ENCODE measurements at regions not wholly inside any gene's neighbourhood (a gene's known extent, or its start where the extent isn't known, plus 50 kb on each side); places are given as distances from the start of the nearest gene placed in this dataset.

DNA sequence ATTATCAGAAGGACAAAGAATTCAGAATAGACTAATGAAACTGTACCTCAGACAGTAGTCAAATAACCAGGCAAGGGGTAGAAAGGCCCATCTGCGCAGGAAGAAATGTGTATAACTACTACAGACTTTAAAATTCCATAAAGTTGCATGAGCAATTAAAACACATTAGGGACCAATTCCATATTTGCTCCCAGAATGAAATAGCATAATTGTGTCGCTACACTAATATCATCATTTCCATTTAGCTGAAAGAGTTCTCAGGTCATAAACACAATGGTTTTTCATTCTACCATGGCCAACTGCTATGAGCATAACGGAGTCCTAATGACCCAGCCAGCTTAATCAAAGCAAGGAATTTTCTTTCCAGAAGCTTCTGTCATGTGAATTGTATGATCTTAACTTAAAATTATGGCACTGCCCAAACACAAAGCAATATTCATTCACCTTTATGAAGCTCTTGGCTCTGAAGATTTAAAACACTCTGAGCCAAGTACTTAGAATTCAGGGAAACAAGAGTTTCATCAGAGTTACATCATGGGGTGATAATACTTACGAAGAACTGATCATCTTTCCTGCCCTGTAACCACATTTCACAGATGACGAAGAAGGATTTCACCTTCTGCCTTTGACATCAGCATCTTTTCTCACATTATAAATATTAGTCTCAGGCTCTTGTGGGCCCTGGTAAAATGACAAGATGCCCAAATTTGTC lies 98.1 kb upstream of the DOCK1 start:
- H3K27ac ChIP-seq: no peak overlapping the region
- TF ChIP-seq ZFX (IDR thresholded peaks at IDR 0.05; ENCODE audit: borderline replicate concordance): no peak
- TF ChIP-seq, protein P1, sequence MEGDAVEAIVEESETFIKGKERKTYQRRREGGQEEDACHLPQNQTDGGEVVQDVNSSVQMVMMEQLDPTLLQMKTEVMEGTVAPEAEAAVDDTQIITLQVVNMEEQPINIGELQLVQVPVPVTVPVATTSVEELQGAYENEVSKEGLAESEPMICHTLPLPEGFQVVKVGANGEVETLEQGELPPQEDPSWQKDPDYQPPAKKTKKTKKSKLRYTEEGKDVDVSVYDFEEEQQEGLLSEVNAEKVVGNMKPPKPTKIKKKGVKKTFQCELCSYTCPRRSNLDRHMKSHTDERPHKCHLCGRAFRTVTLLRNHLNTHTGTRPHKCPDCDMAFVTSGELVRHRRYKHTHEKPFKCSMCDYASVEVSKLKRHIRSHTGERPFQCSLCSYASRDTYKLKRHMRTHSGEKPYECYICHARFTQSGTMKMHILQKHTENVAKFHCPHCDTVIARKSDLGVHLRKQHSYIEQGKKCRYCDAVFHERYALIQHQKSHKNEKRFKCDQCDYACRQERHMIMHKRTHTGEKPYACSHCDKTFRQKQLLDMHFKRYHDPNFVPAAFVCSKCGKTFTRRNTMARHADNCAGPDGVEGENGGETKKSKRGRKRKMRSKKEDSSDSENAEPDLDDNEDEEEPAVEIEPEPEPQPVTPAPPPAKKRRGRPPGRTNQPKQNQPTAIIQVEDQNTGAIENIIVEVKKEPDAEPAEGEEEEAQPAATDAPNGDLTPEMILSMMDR (IDR thresholded peaks at IDR 0.05): no peak

DNA sequence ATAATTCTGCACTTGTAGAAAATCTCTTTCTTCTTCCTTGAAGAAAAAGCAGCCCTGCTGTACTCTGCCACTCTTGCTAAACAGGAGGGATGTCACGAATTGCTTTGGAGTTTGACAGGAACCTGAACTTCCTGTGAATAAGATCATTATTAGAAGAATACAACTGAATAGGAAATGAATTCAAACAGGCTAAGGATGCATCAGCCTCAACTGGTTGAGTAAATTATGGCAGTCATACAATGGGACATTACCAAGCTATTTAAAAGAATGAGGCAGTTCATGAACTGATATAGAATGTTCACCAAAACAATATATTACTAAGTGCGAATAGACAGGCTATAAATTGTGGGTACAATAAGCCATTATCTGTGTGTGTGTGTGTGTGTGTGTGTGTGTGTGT lies 97.1 kb upstream of the DOCK1 start:
- TF ChIP-seq, protein P1 (IDR thresholded peaks at IDR 0.05): no peak
- TF ChIP-seq ZFX (IDR thresholded peaks at IDR 0.05; ENCODE audit: borderline replicate concordance): no peak
- H3K27ac ChIP-seq: no peak overlapping the region

DNA sequence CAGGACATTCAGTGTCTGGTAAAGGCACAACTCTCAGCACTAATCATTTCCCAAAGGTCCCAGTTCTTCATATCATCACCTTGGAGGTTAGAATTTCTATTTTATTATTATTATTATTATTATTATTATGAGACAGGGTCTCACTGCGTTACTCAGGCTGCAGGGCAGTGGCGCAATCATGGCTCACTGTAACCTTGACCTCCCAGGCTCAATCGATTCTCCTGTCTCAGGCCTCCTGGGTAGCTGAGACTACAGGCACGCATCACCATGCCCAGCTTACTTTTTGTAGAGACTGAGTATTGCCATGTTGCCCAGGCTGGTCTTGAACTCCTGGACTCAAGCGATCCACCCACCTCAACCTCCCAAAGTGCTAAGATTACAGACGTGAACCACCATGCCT lies 91.8 kb upstream of the DOCK1 start:
- no peak overlapping the region for H3K27ac ChIP-seq
- TF ChIP-seq, protein P1 (IDR thresholded peaks at IDR 0.05): no peak
- TF ChIP-seq ZFX (IDR thresholded peaks at IDR 0.05; ENCODE audit: borderline replicate concordance): no peak

DNA sequence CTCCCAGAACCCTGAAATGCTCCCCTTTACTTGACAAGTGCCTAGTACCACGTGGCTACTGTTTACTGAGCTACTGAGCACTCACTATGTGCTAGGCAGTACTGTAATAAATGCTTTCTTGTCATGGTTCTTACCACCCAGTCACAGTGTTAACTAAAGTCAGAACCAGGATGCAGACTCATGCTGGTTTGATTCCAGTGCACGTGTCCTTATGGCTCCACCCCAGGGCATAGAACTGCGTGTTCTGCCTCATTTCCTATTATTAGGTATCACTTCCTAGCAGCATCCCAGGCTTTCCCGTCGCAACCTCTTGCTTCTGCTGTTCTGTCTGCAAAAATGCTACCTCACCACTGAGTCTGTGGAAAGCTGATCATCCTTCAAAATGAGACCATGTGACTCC lies 71.7 kb upstream of the DOCK1 start:
- TF ChIP-seq, protein P1 (IDR thresholded peaks at IDR 0.05): no peak
- no peak for TF ChIP-seq ZFX (IDR thresholded peaks at IDR 0.05; ENCODE audit: borderline replicate concordance)
- no peak overlapping the region for H3K27ac ChIP-seq

DNA sequence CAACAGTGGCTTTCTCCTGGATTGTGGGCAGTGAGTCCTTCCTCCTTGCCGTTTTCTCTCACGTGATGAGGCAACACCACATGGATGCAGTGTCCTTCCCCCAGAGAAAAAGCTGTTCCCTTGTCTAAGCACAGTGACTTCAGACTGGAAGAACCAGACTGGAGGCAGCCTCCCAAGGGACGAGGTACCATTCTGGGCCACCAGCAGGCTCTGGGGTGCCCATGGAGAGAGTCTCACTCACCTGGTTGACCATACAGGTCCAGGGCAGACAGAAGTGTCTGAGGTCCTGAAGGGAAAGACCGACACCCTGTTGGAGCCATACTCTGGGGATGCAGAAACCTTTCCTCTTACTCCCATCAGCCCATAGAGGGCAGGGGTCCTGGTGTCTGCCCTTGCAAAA lies 69.2 kb upstream of the DOCK1 start:
- TF ChIP-seq ZFX (IDR thresholded peaks at IDR 0.05; ENCODE audit: borderline replicate concordance): no peak
- TF ChIP-seq, protein P1 (IDR thresholded peaks at IDR 0.05): no peak
- no peak overlapping the region for H3K27ac ChIP-seq

DNA sequence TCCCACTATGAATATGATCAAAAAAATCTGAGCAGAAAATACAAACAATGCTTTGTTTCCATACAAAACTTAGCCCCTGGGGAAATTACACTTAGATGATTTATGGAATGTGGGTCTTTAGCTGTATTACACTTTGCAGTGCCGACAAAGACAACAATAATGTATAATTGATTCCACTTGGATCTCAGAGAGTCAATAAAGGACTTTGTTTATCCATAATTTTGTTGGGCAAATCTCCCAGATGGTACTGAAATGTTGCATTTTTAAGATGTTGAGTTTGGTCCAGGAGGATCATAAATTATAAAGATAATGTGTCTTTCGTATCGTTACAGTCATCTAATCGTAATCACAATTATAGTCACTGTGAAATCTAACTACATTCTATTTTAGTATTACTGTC lies 66.9 kb upstream of the DOCK1 start:
- TF ChIP-seq, protein P1 (IDR thresholded peaks at IDR 0.05): no peak
- no peak for TF ChIP-seq ZFX (IDR thresholded peaks at IDR 0.05; ENCODE audit: borderline replicate concordance)
- H3K27ac ChIP-seq: peak overlapping the region; percentile 62

DNA sequence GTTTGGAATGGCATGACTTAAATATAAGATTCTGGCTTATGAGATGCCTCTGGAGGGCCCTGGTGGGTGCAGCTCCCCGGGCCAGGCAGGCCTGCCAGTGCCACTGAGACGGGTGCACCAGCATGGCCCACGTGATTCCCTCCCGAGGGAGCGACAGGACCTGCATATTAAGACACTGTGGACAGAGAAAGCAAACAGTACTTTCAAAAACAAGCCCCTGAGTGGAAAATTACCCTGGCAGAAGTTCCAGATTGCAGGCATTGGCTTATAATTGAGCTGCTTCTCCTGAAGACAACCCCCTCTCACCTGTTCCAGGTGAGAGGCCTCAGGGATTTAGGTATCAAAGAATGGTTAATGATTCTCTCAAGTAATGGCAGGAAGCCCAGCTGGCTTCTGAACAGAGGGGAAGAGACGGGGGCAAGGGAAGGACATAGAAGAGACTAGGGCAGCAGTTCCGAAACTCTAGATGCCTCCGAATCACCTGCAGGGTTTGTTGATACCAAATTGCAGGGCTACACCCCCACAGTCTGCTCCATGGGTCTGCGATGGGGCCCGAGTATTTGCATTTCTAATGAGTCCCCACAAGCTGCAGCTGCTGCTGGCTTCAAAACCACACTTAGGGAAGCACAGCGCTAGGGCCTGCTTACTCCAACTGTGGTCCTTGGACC lies 66.0 kb upstream of the DOCK1 start:
- peak overlapping the region; percentile 62 for H3K27ac ChIP-seq
- TF ChIP-seq, protein P1 (IDR thresholded peaks at IDR 0.05): no peak
- TF ChIP-seq ZFX (IDR thresholded peaks at IDR 0.05; ENCODE audit: borderline replicate concordance): no peak
